ENCODE measurements at regions not wholly inside any gene's neighbourhood (a gene's known extent, or its start where the extent isn't known, plus 50 kb on each side); places are given as distances from the start of the nearest gene placed in this dataset.

GRCh38 chr2:187171318-187171717 is 276.7 kb downstream of the CALCRL start:
- in situ Hi-C loops (cut with HindIII; ENCODE audit: low sequenced_read_pairs), result no loop called here
- TF ChIP-seq CTCF (IDR thresholded peaks at IDR 0.05; ENCODE audit: low read depth, low read length), result no peak

DNA sequence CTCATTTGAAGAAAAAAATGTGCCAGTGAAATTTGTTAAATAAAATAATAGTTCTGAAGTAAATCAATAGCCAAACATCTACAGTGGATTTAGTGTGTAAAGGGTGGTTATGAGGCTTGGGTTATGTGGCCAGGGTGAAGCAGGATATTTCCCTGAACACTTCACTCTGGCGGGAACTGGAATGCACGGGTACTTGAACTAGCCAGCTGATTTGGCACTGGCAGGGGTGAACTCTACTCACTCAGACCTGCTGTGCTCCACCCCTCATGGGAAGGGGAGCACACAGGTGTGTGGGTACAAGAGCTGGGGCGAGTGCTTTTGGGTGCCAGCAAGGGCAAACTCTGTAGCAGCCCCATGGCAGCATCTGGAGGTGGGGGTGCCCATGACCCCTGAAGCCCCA is 278.2 kb downstream of the CALCRL start:
- in situ Hi-C loops (cut with HindIII; ENCODE audit: low sequenced_read_pairs), result no loop called here
- no peak overlapping the region for H3K4me3 ChIP-seq (ENCODE audit: low read depth, low read length)

More at GRCh38 chr2:187171318-187171717, 276.7 kb downstream of the CALCRL start:
- no peak overlapping the region for H3K4me3 ChIP-seq (ENCODE audit: low read depth, low read length)
- DNase-seq (ENCODE audit: low read depth, low spot score), result no peak

DNA sequence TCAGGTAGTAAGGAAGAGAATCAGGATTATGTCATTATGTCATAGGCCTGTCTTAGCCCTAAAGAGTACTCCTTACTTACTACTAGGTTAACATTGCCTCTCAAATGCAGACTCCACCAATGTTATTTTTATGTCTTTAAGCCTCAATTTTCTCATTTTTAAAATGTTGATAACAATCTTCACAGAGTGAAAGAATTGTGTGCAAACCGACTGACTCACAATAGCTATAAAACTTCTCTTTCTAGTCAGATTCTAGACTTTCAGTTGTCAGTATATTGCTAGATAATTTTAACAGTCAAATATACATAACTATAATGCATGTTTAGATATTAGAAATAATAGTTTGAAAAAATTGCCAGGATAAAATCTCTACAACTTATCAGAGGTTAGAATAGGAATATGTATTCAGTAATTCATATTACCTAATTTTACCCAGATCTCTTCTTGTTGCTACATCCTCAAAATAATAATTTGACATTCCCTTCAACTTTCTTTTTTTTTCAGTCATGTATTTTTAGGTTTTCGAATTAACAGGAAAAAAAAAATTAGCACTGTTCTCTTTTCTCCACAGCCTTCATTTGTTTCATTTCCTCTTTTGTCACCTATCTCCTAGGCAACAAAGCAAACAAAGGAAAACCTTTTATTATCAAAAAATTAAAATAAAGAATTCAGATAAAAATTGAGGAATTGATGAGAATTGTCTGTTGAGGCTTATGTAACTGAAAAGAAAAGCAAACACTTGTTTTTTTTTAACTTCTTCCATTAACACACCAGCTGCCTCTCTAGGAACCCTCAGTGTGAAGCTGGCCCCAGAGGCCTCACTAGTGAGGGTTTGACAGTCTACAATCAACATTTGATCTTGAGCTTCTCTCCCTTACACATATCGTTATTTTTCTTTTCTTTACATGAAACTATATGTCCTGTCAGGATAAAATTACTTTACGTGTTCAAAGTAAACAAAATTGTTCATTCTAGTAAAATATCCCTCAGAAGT is 279.0 kb downstream of the CALCRL start:
- peak; percentile 16 for DNase-seq (ENCODE audit: low read depth, low spot score)
- TF ChIP-seq CTCF (IDR thresholded peaks at IDR 0.05; ENCODE audit: low read depth, low read length), result no peak
- in situ Hi-C loops (cut with HindIII; ENCODE audit: low sequenced_read_pairs), result no loop called here
- H3K4me3 ChIP-seq (ENCODE audit: low read depth, low read length), result no peak overlapping the region

More for the DNA sequence above, 278.2 kb downstream of the CALCRL start:
- TF ChIP-seq CTCF (IDR thresholded peaks at IDR 0.05; ENCODE audit: low read depth, low read length), result no peak
- DNase-seq (ENCODE audit: low read depth, low spot score), result no peak

DNA sequence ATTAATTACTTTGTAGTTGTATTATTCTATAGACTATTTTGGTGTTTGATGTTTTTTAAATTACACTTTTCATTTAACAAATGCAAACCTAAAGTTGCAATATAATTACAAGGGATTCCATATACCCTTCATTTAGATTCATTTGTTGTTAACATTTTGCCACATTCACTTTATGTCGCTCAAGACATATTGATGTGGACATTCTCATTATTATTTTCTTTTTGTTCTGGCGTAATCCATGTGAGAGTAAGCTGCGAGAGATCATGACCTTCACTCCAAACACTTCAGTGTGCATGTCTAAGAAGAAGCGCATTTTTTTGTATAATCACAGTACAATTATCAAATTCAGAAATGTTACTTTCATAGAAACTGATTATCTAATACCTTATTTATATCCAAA is 280.6 kb downstream of the CALCRL start:
- no peak overlapping the region for H3K4me3 ChIP-seq (ENCODE audit: low read depth, low read length)
- no peak for TF ChIP-seq CTCF (IDR thresholded peaks at IDR 0.05; ENCODE audit: low read depth, low read length)
- in situ Hi-C loops (cut with HindIII; ENCODE audit: low sequenced_read_pairs), result no loop called here
- DNase-seq (ENCODE audit: low read depth, low spot score), result no peak

- DNase-seq (ENCODE audit: low read depth, low spot score), result no peak
- no peak overlapping the region for H3K4me3 ChIP-seq (ENCODE audit: low read depth, low read length)
- no peak for TF ChIP-seq CTCF (IDR thresholded peaks at IDR 0.05; ENCODE audit: low read depth, low read length)
- in situ Hi-C loops (cut with HindIII; ENCODE audit: low sequenced_read_pairs), result no loop called here
Observed at GRCh38 chr2:187165936-187166610, 282.0 kb downstream of the CALCRL start.

GRCh38 chr2:187158452-187158851 is 289.6 kb downstream of the CALCRL start:
- in situ Hi-C loops (cut with HindIII; ENCODE audit: low sequenced_read_pairs), result no loop called here
- H3K4me3 ChIP-seq (ENCODE audit: low read depth, low read length), result no peak overlapping the region
- no peak for DNase-seq (ENCODE audit: low read depth, low spot score)
- no peak for TF ChIP-seq CTCF (IDR thresholded peaks at IDR 0.05; ENCODE audit: low read depth, low read length)
